ENCODE measurements at regions not wholly inside any gene's neighbourhood (a gene's known extent, or its start where the extent isn't known, plus 50 kb on each side); places are given as distances from the start of the nearest gene placed in this dataset.

GRCh38 chr14:21804981-21805380 lies 131.4 kb upstream of the OR4E1 start:
- TF ChIP-seq YY1 (IDR thresholded peaks at IDR 0.05; ENCODE audit: insufficient read depth, insufficient read length) (no peak), SUZ12 (IDR thresholded peaks at IDR 0.05; ENCODE audit: extremely low read depth, insufficient read depth, insufficient read length) (no peak), ZNF274 (IDR thresholded peaks at IDR 0.05; ENCODE audit: low read depth, low read length) (no peak)

All from NT2/D1 (cell line).